ENCODE measurements at regions not wholly inside any gene's neighbourhood (a gene's known extent, or its start where the extent isn't known, plus 50 kb on each side); places are given as distances from the start of the nearest gene placed in this dataset.

DNA sequence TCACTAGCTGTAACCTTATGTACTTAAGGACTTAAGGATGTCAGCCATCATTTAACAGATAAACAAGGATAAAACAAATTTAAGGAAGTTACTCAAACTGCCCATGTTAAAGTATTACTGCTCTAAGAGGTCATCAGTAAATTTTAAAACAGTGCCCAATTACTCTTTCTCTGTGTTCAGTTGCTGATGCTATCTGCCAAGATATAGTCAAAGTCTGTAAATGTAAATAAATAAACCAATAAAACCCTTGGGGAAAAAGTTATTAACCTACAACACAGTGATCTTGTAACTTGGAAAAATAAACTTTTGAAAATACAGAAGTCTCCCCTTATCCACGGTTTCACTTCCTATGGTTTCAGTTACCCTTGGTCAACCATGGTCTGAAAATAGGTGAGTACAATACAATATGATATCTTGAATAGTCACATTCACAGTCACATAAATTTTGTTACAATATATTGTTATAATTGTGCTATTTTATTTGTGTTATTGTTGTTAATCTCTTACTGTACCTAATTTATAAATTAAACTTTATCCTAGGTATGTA, 501.8 kb downstream of the LMO4 start:
- FAIRE-seq (no peak), DNase-seq (ENCODE audit: insufficient read length, low spot score) (no peak)
- TF ChIP-seq SPI1 (IDR thresholded peaks at IDR 0.05; ENCODE audit: low read depth, low read length) (peak; percentile 48), POLR2AphosphoS5 (IDR thresholded peaks at IDR 0.05; ENCODE audit: low read depth, low read length) (no peak)

DNA sequence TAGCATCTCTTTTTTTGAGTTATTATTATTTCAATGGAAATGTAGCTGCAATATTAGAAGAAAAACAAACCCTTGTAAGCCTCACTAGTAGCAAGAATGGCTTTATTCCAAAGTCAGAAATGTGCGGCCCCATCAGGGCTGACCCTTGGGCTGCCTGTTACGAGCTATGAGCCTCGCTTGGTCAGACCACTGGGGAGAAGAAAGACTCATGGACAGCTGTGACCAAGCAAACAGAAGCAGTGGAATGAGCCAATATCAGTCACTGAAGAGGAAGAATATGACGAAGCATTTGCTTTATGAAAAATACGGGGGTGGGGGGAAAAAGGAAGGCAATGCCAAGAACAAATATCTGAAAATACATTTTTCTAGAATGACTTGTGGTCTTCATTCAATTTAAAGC, 504.5 kb downstream of the LMO4 start:
- TF ChIP-seq POLR2AphosphoS5 (IDR thresholded peaks at IDR 0.05; ENCODE audit: low read depth, low read length) = no peak
- no peak for TF ChIP-seq PAX5 (IDR thresholded peaks at IDR 0.05; ENCODE audit: insufficient read depth, low read length, severe bottlenecking)
- no peak for TF ChIP-seq TAF1 (IDR thresholded peaks at IDR 0.05; ENCODE audit: low read depth, low read length)

DNA sequence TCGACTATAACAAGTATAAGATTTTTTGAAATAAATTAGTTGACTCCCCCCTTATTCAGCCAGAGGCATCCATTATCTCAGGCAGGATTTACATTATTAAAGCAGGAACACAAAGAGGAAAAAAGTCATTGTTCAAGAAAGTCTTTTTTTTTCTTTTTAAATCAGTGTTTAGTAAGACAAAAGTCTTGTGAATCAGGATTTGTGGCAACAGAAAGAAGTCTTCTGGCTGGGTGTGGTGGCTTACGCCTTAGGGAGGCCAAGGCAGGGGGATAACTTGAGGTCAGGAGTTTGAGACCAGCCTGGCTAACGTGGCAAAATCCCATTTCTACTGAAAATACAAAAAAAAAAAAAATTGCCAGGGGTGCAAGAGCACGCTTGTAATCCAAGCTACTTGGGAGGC, 505.5 kb downstream of the LMO4 start:
- TF ChIP-seq POU2F2 (IDR thresholded peaks at IDR 0.05; ENCODE audit: low read depth, low read length) (no peak), POLR2AphosphoS5 (IDR thresholded peaks at IDR 0.05; ENCODE audit: low read depth, low read length) (no peak), POLR2A (IDR thresholded peaks at IDR 0.05; ENCODE audit: low read depth, low read length) (no peak), SPI1 (IDR thresholded peaks at IDR 0.05; ENCODE audit: low read depth, low read length) (no peak), PAX5 (IDR thresholded peaks at IDR 0.05; ENCODE audit: insufficient read depth, low read length, severe bottlenecking) (no peak), TAF1 (IDR thresholded peaks at IDR 0.05; ENCODE audit: low read depth, low read length) (no peak)
- DNase-seq (ENCODE audit: insufficient read length, low spot score) = no peak
- no peak for FAIRE-seq

More for the DNA sequence above, 504.5 kb downstream of the LMO4 start:
- DNase-seq (ENCODE audit: insufficient read length, low spot score) = no peak
- no peak for FAIRE-seq

DNA sequence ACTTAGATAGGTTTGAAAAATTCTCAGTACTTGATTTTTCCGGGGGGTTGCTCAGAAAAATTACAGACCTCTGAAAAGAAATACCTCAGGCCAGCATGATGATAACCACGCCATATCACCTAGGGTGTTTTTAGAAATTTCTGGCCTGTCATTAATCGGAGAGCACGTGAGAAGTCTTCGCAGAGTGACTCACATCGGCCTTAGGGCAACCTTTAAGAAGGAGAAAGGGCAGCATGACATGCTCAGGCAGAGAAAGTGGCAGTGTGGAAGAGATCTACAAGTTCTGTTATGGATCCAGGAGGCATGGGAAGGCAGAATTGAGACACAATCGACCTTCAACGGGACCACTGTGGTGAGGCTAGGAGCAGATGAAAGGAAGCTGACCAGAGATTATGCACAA, 506.3 kb downstream of the LMO4 start:
- TF ChIP-seq POLR2A (IDR thresholded peaks at IDR 0.05; ENCODE audit: low read depth, low read length) (no peak), TAF1 (IDR thresholded peaks at IDR 0.05; ENCODE audit: low read depth, low read length) (no peak), POU2F2 (IDR thresholded peaks at IDR 0.05; ENCODE audit: low read depth, low read length) (no peak), POLR2AphosphoS5 (IDR thresholded peaks at IDR 0.05; ENCODE audit: low read depth, low read length) (no peak), SPI1 (IDR thresholded peaks at IDR 0.05; ENCODE audit: low read depth, low read length) (no peak), PAX5 (IDR thresholded peaks at IDR 0.05; ENCODE audit: insufficient read depth, low read length, severe bottlenecking) (no peak)
- DNase-seq (ENCODE audit: insufficient read length, low spot score) = no peak
- no peak for FAIRE-seq

DNA sequence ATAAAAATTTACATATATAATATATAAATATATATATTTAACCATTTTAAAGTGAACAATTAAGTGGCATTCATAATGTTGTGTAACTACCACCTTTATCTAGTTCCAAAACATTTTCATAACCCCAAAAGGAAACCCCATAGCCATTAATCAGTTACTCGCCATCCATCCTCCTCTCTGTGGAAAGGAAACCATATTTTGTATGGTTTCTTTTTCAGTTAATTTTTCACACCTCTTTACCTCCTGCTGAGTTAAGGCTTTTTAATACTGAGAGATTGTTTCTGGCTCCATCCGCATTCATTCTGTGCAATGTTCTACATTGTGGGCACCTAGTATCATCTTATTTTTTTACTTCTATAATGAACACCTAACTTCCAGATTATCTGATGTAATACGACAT, 512.1 kb downstream of the LMO4 start:
- no peak for FAIRE-seq
- TF ChIP-seq PAX5 (IDR thresholded peaks at IDR 0.05; ENCODE audit: insufficient read depth, low read length, severe bottlenecking) = no peak
- no peak for TF ChIP-seq SPI1 (IDR thresholded peaks at IDR 0.05; ENCODE audit: low read depth, low read length)
- TF ChIP-seq TAF1 (IDR thresholded peaks at IDR 0.05; ENCODE audit: low read depth, low read length) = no peak
- TF ChIP-seq POLR2A (IDR thresholded peaks at IDR 0.05; ENCODE audit: low read depth, low read length) = no peak
- no peak for TF ChIP-seq POLR2AphosphoS5 (IDR thresholded peaks at IDR 0.05; ENCODE audit: low read depth, low read length)
- TF ChIP-seq POU2F2 (IDR thresholded peaks at IDR 0.05; ENCODE audit: low read depth, low read length) = no peak
- no peak for DNase-seq (ENCODE audit: insufficient read length, low spot score)

DNA sequence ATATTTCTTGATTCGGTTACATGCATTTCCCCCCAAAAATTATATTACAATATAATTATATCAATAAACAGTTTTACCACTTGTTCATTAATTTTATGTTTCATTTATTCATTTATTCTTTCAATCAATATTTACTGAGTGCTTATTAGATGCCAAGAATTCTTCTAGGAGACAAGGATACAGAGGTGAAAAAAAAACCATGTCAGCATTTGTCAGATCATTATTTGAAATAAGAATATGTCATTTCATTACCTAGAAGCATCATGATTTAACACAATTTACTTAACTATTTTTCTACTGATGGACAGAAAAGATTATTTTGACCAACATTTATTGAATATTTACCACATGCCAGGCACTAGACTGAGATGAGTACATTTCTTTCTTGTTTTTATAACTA, 512.7 kb downstream of the LMO4 start:
- TF ChIP-seq POU2F2 (IDR thresholded peaks at IDR 0.05; ENCODE audit: low read depth, low read length) (no peak), POLR2AphosphoS5 (IDR thresholded peaks at IDR 0.05; ENCODE audit: low read depth, low read length) (no peak)
- DNase-seq (ENCODE audit: insufficient read length, low spot score) (no peak), FAIRE-seq (no peak)

DNA sequence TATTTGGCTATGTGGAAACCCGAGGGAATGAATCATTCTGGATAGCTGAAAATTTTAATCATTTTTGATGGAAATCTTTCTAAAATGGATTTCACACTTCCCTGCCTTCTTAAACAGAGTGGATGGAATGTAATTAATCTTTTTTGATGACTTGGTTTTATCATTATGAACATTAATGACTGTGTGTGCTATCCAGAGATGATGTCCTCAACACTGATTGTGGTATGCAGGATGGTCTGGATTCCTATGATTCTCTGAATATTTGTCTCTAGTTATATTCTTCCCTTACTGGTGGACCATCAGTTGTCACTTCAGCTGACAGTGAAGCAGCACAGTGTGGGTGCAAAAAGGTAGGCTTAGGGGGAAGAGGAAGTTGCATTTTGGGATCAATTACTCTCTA, 513.5 kb downstream of the LMO4 start:
- FAIRE-seq (no peak), DNase-seq (ENCODE audit: insufficient read length, low spot score) (no peak)
- TF ChIP-seq POLR2A (IDR thresholded peaks at IDR 0.05; ENCODE audit: low read depth, low read length) (no peak), PAX5 (IDR thresholded peaks at IDR 0.05; ENCODE audit: insufficient read depth, low read length, severe bottlenecking) (no peak), TAF1 (IDR thresholded peaks at IDR 0.05; ENCODE audit: low read depth, low read length) (no peak), POLR2AphosphoS5 (IDR thresholded peaks at IDR 0.05; ENCODE audit: low read depth, low read length) (no peak)

DNA sequence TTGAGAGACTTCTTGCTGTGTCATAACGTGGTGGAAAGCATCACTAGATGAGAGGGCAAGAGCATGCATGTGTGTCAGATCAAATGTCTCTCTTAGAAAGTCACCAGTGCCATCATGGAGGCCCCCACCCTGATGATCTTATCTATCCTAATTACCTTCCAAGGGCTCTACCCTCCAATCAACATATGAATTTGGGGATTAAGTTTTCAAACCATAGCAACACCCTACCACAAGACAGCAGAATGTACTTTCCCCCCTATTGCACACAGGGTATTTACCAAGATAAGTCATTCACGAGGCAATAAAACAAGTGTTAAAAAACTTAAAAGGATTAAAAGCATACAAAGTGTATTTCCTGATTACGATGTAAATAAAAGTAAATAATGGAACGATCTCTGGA, 515.6 kb downstream of the LMO4 start:
- TF ChIP-seq TAF1 (IDR thresholded peaks at IDR 0.05; ENCODE audit: low read depth, low read length) (no peak), POLR2AphosphoS5 (IDR thresholded peaks at IDR 0.05; ENCODE audit: low read depth, low read length) (no peak), SPI1 (IDR thresholded peaks at IDR 0.05; ENCODE audit: low read depth, low read length) (no peak), POU2F2 (IDR thresholded peaks at IDR 0.05; ENCODE audit: low read depth, low read length) (no peak), PAX5 (IDR thresholded peaks at IDR 0.05; ENCODE audit: insufficient read depth, low read length, severe bottlenecking) (no peak), POLR2A (IDR thresholded peaks at IDR 0.05; ENCODE audit: low read depth, low read length) (no peak)
- FAIRE-seq (no peak), DNase-seq (ENCODE audit: insufficient read length, low spot score) (no peak)

DNA sequence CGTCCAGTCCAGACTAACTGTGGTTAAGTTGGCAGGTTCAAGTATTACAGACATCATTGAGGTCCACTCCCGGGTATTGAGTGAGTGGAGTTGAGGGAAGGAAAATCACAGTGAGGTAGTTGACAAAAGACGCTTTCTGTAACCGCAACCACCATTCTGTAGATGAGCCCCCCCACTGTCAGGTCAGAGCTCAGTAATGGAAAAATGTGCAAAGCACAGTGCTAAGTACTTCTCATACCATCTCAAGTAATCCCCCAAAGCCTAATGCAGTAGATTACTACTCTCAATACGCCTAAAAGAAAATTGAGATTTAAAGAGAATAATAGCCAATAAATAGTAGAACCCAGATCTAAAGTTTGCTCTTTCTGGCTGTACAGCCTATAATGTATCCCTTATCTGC, 522.8 kb downstream of the LMO4 start:
- FAIRE-seq = no peak

DNA sequence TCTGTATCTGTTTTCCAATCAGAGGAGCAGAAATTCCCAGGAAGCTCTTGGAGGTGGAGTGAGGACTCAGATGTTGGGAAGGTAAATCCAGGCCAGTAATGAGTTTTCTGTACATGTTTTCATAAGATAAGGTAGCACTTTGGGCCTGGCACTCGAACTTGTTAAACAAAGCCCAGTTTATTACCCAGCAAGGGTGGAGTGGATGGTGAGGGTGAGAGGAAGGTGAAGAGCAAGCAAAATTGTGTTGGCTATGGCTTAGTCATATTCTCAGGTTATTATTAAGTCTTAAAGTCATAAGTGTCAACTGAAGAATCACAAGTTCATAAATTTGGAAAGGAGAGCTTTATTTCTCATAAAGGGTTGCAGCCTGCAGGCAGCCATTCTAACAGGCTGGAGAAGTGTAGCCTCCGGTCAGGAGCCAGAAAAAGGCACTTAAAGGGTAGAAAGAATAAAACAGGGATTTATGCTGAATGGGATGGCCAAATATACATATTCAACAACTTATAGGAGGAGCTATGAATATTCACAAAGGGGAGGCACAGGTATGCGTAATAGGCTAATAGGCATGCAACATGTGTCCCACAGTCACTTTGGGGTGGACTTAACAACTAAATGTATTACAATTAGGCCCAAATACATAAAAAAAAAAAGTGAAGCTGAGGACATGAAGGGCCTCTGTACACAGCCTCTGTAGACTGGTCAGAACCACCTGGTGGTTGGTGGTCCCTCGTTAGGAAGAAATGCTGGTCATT, 523.9 kb downstream of the LMO4 start:
- no peak for FAIRE-seq
- no peak for TF ChIP-seq POLR2A (IDR thresholded peaks at IDR 0.05; ENCODE audit: low read depth, low read length)
- TF ChIP-seq POU2F2 (IDR thresholded peaks at IDR 0.05; ENCODE audit: low read depth, low read length) = no peak
- TF ChIP-seq PAX5 (IDR thresholded peaks at IDR 0.05; ENCODE audit: insufficient read depth, low read length, severe bottlenecking) = no peak
- TF ChIP-seq TAF1 (IDR thresholded peaks at IDR 0.05; ENCODE audit: low read depth, low read length) = no peak
- TF ChIP-seq POLR2AphosphoS5 (IDR thresholded peaks at IDR 0.05; ENCODE audit: low read depth, low read length) = no peak
- no peak for TF ChIP-seq SPI1 (IDR thresholded peaks at IDR 0.05; ENCODE audit: low read depth, low read length)
- no peak for DNase-seq (ENCODE audit: insufficient read length, low spot score)

More for the DNA sequence above, 522.8 kb downstream of the LMO4 start:
- no peak for DNase-seq (ENCODE audit: insufficient read length, low spot score)
- TF ChIP-seq POLR2AphosphoS5 (IDR thresholded peaks at IDR 0.05; ENCODE audit: low read depth, low read length) = no peak
- TF ChIP-seq POLR2A (IDR thresholded peaks at IDR 0.05; ENCODE audit: low read depth, low read length) = no peak
- TF ChIP-seq POU2F2 (IDR thresholded peaks at IDR 0.05; ENCODE audit: low read depth, low read length) = no peak
- TF ChIP-seq TAF1 (IDR thresholded peaks at IDR 0.05; ENCODE audit: low read depth, low read length) = no peak
- no peak for TF ChIP-seq SPI1 (IDR thresholded peaks at IDR 0.05; ENCODE audit: low read depth, low read length)
- no peak for TF ChIP-seq PAX5 (IDR thresholded peaks at IDR 0.05; ENCODE audit: insufficient read depth, low read length, severe bottlenecking)
